Mesodermal cell (in vitro differentiated cells): ENCODE measurements at regions not wholly inside any gene's neighbourhood (a gene's known extent, or its start where the extent isn't known, plus 50 kb on each side); places are given as distances from the start of the nearest gene placed in this dataset.

ENCODE experiments used
- H3K27ac ChIP-seq: 2 replicates; pipeline ENCODE4 v1.7.0; 2013; ENCODE audit warnings: mild to moderate bottlenecking, low read depth, low read length, moderate library complexity; ENCODE audit not compliant: severe bottlenecking
- H3K36me3 ChIP-seq: 2 replicates; pipeline ENCODE4 v1.7.1; 2013; ENCODE audit warnings: mild to moderate bottlenecking, low read length, moderate library complexity; ENCODE audit not compliant: control insufficient read depth, insufficient read depth
- H3K4me1 ChIP-seq: one replicate; pipeline ENCODE4 v1.7.1; 2013; ENCODE audit warnings: mild to moderate bottlenecking, low read length; ENCODE audit not compliant: insufficient read depth, control insufficient read depth, poor library complexity, severe bottlenecking
- H3K4me3 ChIP-seq: 2 replicates; pipeline ENCODE4 v1.7.0; 2013; ENCODE audit warnings: low read length, control low read depth, mild to moderate bottlenecking; ENCODE audit not compliant: insufficient read depth, poor library complexity, severe bottlenecking; ENCODE audit errors: extremely low read depth
- H3K9me3 ChIP-seq: 2 replicates; pipeline ENCODE4 v1.7.1; 2013; ENCODE audit warnings: mild to moderate bottlenecking, low read length, moderate library complexity; ENCODE audit not compliant: control insufficient read depth
- WGBS, 2 experiments: methylation state at CpG; one replicate each; pipeline ENCODE4 v1.1.5; 2013; ENCODE audit warnings: missing lambda C conversion rate in 2 of 2; ENCODE audit not compliant: insufficient coverage in 2 of 2; 5-methylcytosine and 5-hydroxymethylcytosine counted together

- 80 to 100% methylated on average over 1 to 2 of the region's 6 CpGs for WGBS, 2 experiments
- H3K36me3 ChIP-seq = no peaks in the 10 kb centered on the region
Measured at GRCh38 chr1:101739146-101739545, 257.6 kb downstream of the OLFM3 start.

DNA sequence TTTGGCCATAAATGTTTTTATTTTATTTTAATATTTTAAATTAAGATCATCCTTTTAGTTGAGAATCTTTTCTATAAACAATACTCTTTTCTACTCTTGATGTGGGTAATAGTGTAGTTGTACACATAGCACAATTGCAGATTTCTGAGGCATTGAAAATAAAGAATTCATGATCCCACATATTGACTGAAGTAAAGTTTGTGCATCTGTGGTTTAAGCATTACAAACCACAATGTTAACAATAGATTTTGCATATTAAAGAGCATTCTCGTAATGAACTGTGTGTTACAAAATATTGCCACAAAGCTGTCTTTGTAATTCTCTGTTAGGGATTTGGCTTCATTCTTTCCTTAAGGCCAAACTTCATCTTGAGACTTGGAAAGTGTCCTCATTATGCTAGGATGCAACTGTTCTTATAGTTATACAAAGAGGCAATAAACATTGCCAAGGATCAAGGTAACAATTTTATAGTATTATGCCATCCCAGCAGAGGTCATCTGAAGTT, 256.8 kb downstream of the OLFM3 start:
- H3K4me1 ChIP-seq = no peaks in the 10 kb centered on the region
- no peaks in the 10 kb centered on the region for H3K9me3 ChIP-seq
- no peak overlapping the region for H3K4me3 ChIP-seq
- no peaks in the 10 kb centered on the region for H3K36me3 ChIP-seq
- no peak overlapping the region for H3K27ac ChIP-seq
- no CpG with 5 or more reads among the region's 1 CpG for WGBS, 2 experiments

More at GRCh38 chr1:101739146-101739545, 257.6 kb downstream of the OLFM3 start:
- no peaks in the 10 kb centered on the region for H3K9me3 ChIP-seq
- H3K27ac ChIP-seq = no peak overlapping the region
- no peak overlapping the region for H3K4me3 ChIP-seq
- H3K4me1 ChIP-seq = no peaks in the 10 kb centered on the region

GRCh38 chr1:101741910-101742309, 254.8 kb downstream of the OLFM3 start:
- WGBS, 2 experiments = 56 to 79% methylated on average over 3 of the region's 5 CpGs
- Histone ChIP-seq H3K36me3 (no peaks in the 10 kb centered on the region), H3K4me1 (no peaks in the 10 kb centered on the region), H3K27ac (no peak overlapping the region), H3K9me3 (no peaks in the 10 kb centered on the region), H3K4me3 (no peak overlapping the region)

- no peaks in the 10 kb centered on the region for H3K36me3 ChIP-seq
- WGBS, 2 experiments = no CpG with 5 or more reads among the region's 1 CpG
- no peak overlapping the region for H3K27ac ChIP-seq
- H3K4me3 ChIP-seq = no peak overlapping the region
- H3K9me3 ChIP-seq = no peaks in the 10 kb centered on the region
- no peaks in the 10 kb centered on the region for H3K4me1 ChIP-seq
Measured at GRCh38 chr1:101742509-101742908, 254.2 kb downstream of the OLFM3 start.

GRCh38 chr1:101745551-101746270, 251.0 kb downstream of the OLFM3 start:
- 73 to 80% methylated on average over 1 to 2 of the region's 2 CpGs for WGBS, 2 experiments
- no peaks in the 10 kb centered on the region for H3K4me1 ChIP-seq
- H3K9me3 ChIP-seq = no peaks in the 10 kb centered on the region
- no peak overlapping the region for H3K27ac ChIP-seq
- H3K36me3 ChIP-seq = no peaks in the 10 kb centered on the region
- no peak overlapping the region for H3K4me3 ChIP-seq

DNA sequence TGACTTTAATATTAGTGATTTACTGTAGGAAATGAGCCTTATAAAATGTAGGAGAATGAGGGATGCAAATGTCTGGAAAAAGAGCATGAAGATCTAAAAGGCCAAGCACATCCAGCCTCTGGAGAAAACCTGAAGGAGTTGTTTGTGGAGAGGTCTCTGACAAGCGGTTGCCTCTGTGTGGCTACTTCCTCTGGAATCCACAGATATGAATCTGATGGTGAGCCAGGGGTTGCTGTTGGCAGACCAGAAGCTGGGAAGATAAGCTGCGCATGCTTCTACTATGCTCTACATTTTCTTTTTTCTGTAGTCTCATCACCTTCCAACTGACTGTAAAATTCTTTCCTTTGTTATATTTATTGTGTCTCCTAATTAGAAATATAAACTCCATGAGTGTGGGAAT, 248.6 kb downstream of the OLFM3 start:
- no peak overlapping the region for H3K4me3 ChIP-seq
- H3K36me3 ChIP-seq = no peaks in the 10 kb centered on the region
- no CpG with 5 or more reads among the region's 2 CpGs for WGBS, 2 experiments
- H3K27ac ChIP-seq = no peak overlapping the region
- H3K4me1 ChIP-seq = no peaks in the 10 kb centered on the region
- H3K9me3 ChIP-seq = no peaks in the 10 kb centered on the region
